Thoracic aorta (tissue), 2 donors: ENCODE measurements at regions not wholly inside any gene's neighbourhood (a gene's known extent, or its start where the extent isn't known, plus 50 kb on each side); places are given as distances from the start of the nearest gene placed in this dataset.

ENCODE experiments used
- ATAC-seq: fragments of 150-250 bp; one replicate; pipeline ENCODE4 v1.8.0; 2017; ENCODE audit warnings: low read depth; ENCODE audit not compliant: insufficient number of reproducible peaks, low FRiP score
- DNase-seq: peaks from one replicate; pipeline ENCODE4 v3.0.0-alpha.2; 2020; ENCODE audit warnings: low spot score
- H3K27ac ChIP-seq, 2 donors: fragments of 200-600 bp; sonication (generic); 1 replicate in 1 of 2; 2 replicates in 1 of 2; pipeline ENCODE4 v1.5.1; 2016; ENCODE audit warnings: mild to moderate bottlenecking in 2 of 2, moderate library complexity in 2 of 2
- H3K27me3 ChIP-seq: fragments of 200-600 bp; sonication (generic); replicated peaks from 2 replicates; pipeline ENCODE4 v1.6.0; 2016; ENCODE audit warnings: mild to moderate bottlenecking; ENCODE audit not compliant: insufficient read depth
- H3K36me3 ChIP-seq: fragments of 200-600 bp; sonication (generic); one replicate; pipeline ENCODE4 v1.5.1; 2016
- H3K4me1 ChIP-seq, 2 donors: fragments of 200-600 bp; sonication (generic); 1 replicate in 1 of 2; 2 replicates in 1 of 2; pipeline versions ENCODE4 v1.5.1 to v1.6.0; 2016; ENCODE audit warnings: low read depth in 2 of 2, mild to moderate bottlenecking in 1 of 2; ENCODE audit not compliant: control insufficient read depth in 1 of 2
- H3K4me3 ChIP-seq: fragments of 200-600 bp; sonication (generic); 2 replicates; pipeline ENCODE4 v1.5.1; 2016; ENCODE audit warnings: mild to moderate bottlenecking
- H3K9me3 ChIP-seq: fragments of 200-600 bp; sonication (generic); 2 replicates; pipeline ENCODE4 v1.5.1; 2016
- CTCF ChIP-seq: fragments of 200-600 bp; sonication (generic); IDR thresholded peaks from one replicate; pipeline ENCODE4 v1.5.1; 2019; ENCODE audit warnings: antibody characterized with exemption

GRCh38 chr15:81813215-81813614 lies 232.6 kb downstream of the MEX3B start:
- Histone ChIP-seq H3K9me3 (no peaks in the 10 kb centered on the region), H3K4me1 (no peaks in the 10 kb centered on the region), H3K36me3 (no peaks in the 10 kb centered on the region), H3K27ac (no peak overlapping the region), H3K27me3 (no peaks in the 10 kb centered on the region), H3K4me3 (no peak overlapping the region)
- no peak for ATAC-seq
- no peak for TF ChIP-seq CTCF
- DNase-seq, result no peak

- DNase-seq (no peak), ATAC-seq (no peak)
- H3K27me3 ChIP-seq, result no peaks in the 10 kb centered on the region
- no peak overlapping the region for H3K4me3 ChIP-seq
- H3K4me1 ChIP-seq, result no peaks in the 10 kb centered on the region
- no peaks in the 10 kb centered on the region for H3K36me3 ChIP-seq
- H3K27ac ChIP-seq, result no peak overlapping the region
- no peak for TF ChIP-seq CTCF
- no peaks in the 10 kb centered on the region for H3K9me3 ChIP-seq
Measured at GRCh38 chr15:81812456-81812855, 233.4 kb downstream of the MEX3B start.

- no peak for ATAC-seq
- Histone ChIP-seq H3K27ac (no peak overlapping the region), H3K36me3 (no peaks in the 10 kb centered on the region), H3K9me3 (no peaks in the 10 kb centered on the region), H3K4me3 (no peak overlapping the region), H3K4me1 (no peaks in the 10 kb centered on the region), H3K27me3 (no peaks in the 10 kb centered on the region)
- no peak for DNase-seq
- TF ChIP-seq CTCF, result no peak
Measured at GRCh38 chr15:81811736-81812135, 234.1 kb downstream of the MEX3B start.

DNA sequence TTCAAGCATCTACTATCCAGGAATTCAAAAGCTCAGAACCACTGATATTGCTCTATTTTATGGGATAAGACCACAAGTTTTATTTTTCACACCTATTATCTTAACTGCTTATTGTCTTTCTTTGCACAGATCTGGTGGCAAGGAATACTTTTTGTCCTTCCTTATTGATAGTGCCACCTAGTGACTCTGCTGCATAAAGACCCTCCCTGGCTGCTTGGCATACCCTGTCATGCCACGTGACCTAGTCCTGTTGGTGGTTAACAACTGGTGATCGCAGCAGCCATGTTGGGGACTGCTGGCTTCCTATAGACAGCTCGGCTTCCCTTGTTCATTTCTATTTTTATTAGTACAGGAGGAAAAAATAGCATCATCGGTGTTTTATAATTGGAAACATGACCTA lies 236.3 kb downstream of the MEX3B start:
- Histone ChIP-seq H3K9me3 (no peaks in the 10 kb centered on the region), H3K27ac (no peak overlapping the region), H3K4me3 (no peak overlapping the region), H3K36me3 (no peaks in the 10 kb centered on the region), H3K27me3 (no peaks in the 10 kb centered on the region), H3K4me1 (no peaks in the 10 kb centered on the region)
- ATAC-seq (no peak), DNase-seq (no peak)
- TF ChIP-seq CTCF, result no peak

DNA sequence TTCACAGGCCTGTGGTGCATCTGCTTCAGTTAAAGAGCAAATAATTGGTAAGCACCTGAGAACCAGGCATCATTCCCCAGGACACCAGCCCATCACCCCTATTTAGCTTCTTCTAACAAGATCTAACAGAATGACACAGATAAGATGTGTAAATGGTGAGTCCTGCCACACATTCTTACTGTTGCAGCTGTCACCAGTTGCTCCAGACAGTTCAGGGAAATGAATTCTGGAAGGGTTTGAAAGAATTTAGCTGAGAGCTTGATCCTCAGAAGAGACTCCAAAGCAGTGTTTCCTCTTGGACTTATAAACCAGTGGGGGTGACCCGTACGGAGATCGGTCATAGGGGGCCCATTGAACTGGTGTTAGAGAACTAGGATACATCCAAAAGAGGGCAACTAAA lies 238.0 kb downstream of the MEX3B start:
- Histone ChIP-seq H3K4me1 (no peaks in the 10 kb centered on the region), H3K36me3 (no peaks in the 10 kb centered on the region), H3K27ac (no peak overlapping the region), H3K9me3 (no peaks in the 10 kb centered on the region), H3K4me3 (no peak overlapping the region), H3K27me3 (no peaks in the 10 kb centered on the region)
- TF ChIP-seq CTCF, result no peak
- no peak for ATAC-seq
- DNase-seq, result no peak
